NCI-H526 treated with DMSO at 0.1 percent for 48 hours (cell line): ENCODE measurements at regions not wholly inside any gene's neighbourhood (a gene's known extent, or its start where the extent isn't known, plus 50 kb on each side); places are given as distances from the start of the nearest gene placed in this dataset.

Experiments used
- DNase-seq: peaks from one replicate; lab custom pipeline; 2025; lab: John Stamatoyannopoulos, UW

- no peak for DNase-seq
These were observed 509.2 kb downstream of the TDRD15 start for GRCh38 chr2:21633015-21633414.

- DNase-seq = peak; percentile 13
These were observed 509.7 kb downstream of the TDRD15 start for GRCh38 chr2:21633466-21633865.

DNA sequence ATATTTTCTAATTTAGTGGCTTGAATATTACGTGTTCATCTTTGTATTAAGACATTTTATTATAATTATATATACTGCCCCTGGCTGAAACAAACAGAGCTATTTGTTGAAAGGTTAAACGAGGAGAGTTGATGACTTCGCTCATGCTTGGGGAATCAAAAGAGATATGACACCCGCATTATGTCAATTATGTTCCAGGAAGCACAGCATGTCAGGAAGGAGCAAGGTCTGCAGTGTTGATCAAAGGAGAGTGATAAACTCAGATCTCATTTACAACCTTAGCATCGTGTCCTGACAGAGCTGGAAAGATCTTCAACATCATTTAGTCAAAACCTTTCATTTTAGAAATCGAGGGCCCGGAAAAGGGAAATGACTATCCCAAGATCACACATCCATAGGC is 510.1 kb downstream of the TDRD15 start:
- no peak for DNase-seq

DNA sequence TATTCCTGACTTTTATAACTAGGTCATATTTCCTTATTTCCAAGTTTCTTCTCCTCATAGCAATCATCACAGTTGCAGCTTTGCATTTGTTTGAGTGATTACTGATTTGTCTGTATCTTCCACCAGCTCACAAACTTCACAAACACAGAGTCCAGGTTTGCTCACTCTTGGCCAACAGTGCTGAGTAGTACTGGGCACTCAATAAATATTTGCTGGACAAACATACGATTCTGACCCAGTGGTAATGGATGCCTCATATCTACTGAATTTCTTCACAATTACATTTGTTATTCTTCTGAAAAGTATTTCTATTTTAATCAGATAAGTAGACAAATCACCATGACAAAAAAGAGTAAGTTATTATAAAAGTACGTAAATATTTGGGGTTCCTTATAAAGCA is 516.3 kb downstream of the TDRD15 start:
- DNase-seq = no peak

DNA sequence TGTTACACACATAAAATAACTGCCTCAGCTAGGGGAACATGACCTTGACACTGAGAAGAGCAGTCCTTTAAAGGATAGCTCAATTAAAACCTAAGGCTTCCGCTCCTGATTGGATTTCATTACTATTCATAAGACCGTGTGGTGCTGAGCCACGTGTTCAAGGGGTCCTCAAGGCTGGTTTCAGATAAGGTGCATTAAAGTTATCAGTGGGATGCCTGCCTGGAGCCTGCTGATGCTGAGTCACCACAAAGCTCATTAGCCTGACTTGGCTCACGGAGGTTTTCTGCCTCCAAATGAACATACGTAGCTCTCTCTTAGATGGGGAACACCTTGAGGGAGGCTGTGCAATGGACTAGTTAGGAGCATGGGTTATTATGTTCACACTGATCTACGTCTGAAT is 518.9 kb downstream of the TDRD15 start:
- no peak for DNase-seq

GRCh38 chr2:21643180-21643579 is 519.4 kb downstream of the TDRD15 start:
- no peak for DNase-seq

DNA sequence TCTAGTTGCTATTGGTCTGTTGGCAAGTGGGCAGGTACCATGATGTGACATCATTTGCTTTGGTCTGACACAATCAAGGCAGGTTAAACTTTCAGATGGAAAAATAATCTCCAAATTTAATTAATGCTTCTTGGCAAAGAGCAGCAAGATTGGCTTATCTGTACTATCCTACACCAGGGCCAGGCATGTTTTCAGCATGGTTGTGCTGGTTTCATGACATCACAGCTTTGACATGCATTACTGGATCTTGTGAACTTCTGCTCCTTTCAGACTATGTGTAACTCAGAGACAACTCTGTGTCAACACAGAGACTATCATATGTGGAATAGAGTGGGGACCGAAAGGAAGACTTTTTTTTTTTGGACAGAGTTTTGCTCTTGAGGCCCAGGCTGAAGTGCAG is 520.5 kb downstream of the TDRD15 start:
- no peak for DNase-seq

- DNase-seq = no peak
These were observed 522.6 kb downstream of the TDRD15 start for GRCh38 chr2:21646345-21646744.

DNA sequence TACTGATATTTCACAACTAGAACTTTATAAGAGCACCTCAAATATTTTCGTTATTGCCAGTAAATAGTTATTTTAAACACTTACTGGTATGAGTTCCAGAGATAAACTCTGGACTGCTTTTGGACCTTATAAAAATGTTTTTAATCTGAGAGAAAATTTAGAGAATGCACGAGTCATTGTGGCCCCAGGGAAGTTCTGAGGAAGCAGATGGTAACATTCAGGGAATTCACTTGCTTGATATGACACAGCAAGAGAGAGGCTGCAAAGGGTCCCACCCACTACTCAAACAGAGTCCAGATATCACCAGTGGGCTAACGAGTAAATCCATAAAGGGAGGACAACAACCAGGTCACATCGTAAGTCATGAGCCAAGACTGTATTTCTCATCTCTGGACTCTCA is 526.8 kb downstream of the TDRD15 start:
- no peak for DNase-seq

- no peak for DNase-seq
These were observed 531.4 kb downstream of the TDRD15 start for GRCh38 chr2:21655136-21655535.

DNA sequence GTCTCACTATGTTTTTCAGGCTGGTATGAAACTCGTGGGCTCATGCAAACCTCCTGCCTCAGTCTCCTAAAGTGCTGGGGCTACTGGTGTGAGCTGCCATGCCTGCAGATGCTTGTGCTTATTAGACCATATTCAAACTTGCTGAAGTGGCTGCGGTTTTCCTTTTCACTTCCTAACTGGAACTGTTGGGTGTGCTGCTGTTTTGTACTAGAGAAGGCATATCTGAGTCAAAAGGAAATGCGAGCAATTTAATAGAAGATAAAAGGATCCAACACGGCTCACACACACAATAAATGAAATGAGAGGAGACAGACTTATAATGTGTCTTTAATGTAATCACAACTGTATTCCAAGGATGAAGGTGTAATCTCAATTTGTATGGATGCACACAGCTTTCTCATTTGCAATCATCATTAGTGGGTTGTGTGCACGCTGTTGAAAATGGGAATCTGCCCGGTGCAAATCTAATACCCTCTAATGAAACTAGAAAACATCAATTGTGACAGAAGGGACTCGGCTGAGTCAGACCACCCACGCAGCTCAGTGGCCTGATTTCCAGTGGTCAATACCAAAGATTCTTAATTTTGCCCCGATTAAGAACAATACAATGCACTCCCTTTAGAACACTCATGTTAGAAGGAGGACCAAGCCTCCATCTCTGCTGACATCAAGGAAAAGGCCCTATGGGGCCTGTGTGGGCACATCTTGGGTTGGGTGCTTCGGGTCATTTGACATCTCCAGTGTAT is 532.7 kb downstream of the TDRD15 start:
- DNase-seq = no peak

GRCh38 chr2:21657445-21657844 is 533.7 kb downstream of the TDRD15 start:
- DNase-seq = no peak

DNA sequence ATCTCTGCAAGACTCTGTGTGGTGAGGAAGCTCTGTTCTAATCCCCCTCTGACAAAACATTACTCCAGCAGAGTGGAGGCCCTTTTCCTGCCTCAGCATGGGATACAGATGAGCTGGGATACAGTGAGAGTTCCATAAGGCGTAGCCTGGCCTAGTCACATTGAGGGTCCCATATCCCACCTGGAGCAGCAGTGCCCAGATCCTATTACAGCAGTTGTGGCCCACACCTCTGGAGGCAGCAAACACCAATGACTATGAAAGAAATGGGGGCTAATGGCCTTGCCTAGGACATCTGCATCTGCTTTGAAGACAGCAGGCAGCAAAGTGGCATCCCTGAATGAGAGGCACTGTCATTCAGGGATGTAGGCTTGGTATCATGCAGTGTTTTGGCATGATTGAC is 534.5 kb downstream of the TDRD15 start:
- DNase-seq = no peak

- DNase-seq = no peak
These were observed 535.2 kb downstream of the TDRD15 start for GRCh38 chr2:21658907-21659477.

DNA sequence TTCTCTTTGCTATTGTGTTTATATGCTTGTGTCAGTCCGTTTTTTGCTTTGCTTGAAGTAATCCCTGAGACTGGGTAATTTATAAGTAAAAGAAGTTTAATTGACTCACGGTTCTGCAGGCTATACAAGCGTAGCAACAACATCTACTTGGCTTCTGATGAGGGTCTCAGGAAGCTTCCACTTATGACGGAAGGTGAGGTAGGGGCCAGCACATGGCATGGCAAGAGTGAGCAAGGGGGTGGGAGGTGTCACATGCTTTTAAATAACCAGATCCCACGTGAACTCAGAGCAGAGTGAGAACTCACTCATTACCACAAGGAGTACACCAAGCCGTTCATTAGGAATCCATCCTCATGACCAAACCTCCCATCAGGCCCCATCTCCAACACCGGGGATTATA is 540.3 kb downstream of the TDRD15 start:
- DNase-seq = no peak

GRCh38 chr2:21667638-21668037 is 543.9 kb downstream of the TDRD15 start:
- DNase-seq = no peak

DNA sequence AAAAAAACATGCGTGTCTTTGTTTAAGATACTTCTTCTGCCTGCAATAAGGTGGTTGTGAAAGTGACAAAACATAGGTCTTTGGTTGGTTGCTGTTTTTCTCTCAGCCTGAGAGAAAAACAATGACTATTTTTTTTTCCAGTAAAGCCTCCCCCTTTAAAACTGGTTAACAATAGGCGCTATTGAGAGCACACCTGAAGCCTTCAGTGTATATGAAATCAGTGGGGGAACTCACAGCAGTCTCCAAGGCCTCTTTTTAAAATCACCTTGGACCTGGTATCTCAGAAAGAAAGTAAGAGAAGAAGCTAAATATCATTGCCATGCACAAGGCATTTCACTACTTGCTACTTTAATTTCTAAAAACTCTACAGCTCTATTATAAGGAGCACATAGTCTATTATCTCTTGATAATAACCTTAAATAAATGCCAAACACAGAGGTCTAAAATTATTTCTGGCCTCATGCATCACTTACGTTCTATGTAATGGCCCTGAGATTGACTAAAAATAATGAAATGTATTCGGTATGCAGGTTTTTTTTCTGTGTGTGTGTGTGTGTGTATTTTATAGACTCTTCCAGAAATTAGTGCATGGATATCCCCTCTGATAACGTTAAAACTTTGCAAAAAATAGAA is 544.4 kb downstream of the TDRD15 start:
- no peak for DNase-seq

DNA sequence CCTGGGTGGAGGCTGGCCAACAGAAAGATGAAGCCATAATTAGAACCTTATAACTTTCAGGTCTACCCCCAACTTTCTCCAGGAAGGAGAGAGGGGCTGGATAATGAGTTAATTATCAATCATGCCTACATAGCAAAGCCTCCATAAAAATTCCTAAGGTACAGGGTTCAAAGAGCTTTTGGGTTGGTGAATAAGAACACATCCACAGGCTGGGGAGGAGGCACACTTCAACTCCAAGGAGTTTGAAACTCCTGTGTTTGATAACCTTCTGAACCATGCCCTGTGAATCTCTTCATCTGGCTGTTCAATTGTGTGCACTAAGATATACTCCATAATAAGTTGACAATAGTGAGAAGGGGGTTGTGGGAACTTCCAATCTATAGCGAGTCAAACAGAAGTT is 552.3 kb downstream of the TDRD15 start:
- no peak for DNase-seq

DNA sequence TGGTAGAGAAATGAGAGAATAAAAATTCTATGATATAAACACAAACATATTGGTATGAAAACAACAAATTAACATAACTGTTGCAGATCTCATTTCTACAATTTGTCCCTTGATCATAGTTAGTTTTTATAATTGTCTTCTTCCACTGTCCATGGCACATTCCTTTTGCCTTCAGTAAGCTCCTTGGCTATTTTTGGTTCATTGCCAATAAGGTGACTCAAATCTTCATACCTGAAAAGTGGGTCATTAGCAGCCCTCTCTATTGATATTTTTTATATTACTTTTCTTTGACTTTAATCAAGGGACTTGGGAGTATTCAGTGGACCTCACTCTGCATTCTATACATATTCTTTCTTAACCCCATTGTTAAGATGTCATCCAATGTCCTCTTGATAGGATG is 552.9 kb downstream of the TDRD15 start:
- DNase-seq = no peak

- DNase-seq = no peak
These were observed 560.1 kb downstream of the TDRD15 start for GRCh38 chr2:21683838-21684237.

GRCh38 chr2:21687589-21687988 is 563.8 kb downstream of the TDRD15 start:
- no peak for DNase-seq

DNA sequence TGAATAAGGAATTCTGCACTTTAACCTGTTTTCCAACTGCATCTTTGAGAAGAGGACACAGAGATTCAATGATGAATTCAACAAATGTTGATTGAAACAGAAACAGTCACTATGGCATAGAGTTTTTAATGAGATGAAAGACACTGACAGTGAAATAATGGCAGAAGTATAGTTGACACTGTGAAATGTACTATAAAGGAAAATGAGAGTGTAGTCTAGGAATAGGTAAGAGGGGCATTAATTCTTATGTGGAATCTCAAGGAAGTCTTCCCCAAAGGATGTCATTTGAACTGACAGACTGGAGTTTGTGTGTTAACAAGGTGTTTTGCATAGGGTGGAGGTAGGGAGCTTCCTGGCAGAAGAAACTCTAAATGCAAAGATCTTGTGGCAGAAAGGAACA is 566.2 kb downstream of the TDRD15 start:
- no peak for DNase-seq

DNA sequence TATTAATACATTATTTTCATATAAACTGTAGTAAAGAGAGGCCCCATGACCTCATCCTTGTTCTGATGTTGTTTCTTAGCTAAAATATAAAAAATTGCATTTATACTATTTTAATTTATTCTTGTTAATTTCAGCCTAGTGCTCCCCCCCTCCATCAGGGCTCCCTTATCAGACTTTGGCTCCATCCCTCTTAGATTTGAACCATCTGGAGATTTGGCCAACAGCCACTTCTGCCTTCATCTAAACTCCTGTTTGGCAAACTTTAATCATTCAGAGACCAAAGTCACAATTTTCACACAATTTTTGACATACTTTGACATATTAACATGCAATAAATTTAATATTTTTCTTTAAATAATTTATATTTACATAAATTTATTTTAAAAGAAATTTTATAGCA is 569.3 kb downstream of the TDRD15 start:
- no peak for DNase-seq
